K562 (cell line): ENCODE measurements at regions not wholly inside any gene's neighbourhood (a gene's known extent, or its start where the extent isn't known, plus 50 kb on each side); places are given as distances from the start of the nearest gene placed in this dataset.

ENCODE experiments used
- ATAC-seq: fragments of 200-7000 bp; cut with Tn5 transposase; 3 replicates; pipeline ENCODE4 v1.9.1; 2020; ENCODE audit warnings: moderate library complexity
- BruUV-seq: library from RNA; stranded (reverse); fragments of 400-500 nt; replicated peaks from 2 replicates; lab custom pipeline; 2021; lab: Mats Ljungman, UMichigan
- CTCF ChIA-PET: fragments of 300-600 bp; formaldehyde crosslinking; extraction: SDS; loops from one replicate; lab custom pipeline; 2021; ENCODE audit warnings: low intra/inter-chr PET ratio; lab: Yijun Ruan, JAX
- POLR2A ChIA-PET: fragments of 300-600, 350-650 bp; sonication (Branson Sonifier 250); formaldehyde crosslinking; extraction: SDS; loops from one replicate; lab custom pipeline; 2021; ENCODE audit warnings: antibody characterized with exemption, inconsistent platforms; lab: Yijun Ruan, JAX
- DNase-seq, 4 experiments: peaks; one replicate each; pipeline versions ENCODE4 v3.0.0 to v3.0.0-alpha.2; 2011 to 2018; ENCODE audit warnings: low spot score in 3 of 4, mixed read lengths in 3 of 4; ENCODE audit errors: extremely low read depth in 1 of 4
- FAIRE-seq: peaks from 2 replicates; lab custom pipeline; 2011; peaks lifted over from hg19 to GRCh38; lab: Jason Lieb, UNC
- H2AFZ ChIP-seq: 2 replicates; pipeline ENCODE4 v1.6.0; 2011; ENCODE audit warnings: low read depth, low read length, control low read depth, inconsistent platforms
- H3K27ac ChIP-seq: fragments of 200-600 bp; 3 replicates; pipeline ENCODE4 v1.8.0; 2011; ENCODE audit warnings: low read depth, mild to moderate bottlenecking, control low read depth, inconsistent platforms, low read length, moderate library complexity, mixed read lengths; ENCODE audit errors: extremely low read depth
- H3K27me3 ChIP-seq, 2 experiments: fragments of 300-600 bp in 1 of 2; 2 replicates in 1 of 2; 3 replicates in 1 of 2; pipeline versions ENCODE4 v1.6.0 to v1.8.0; 2011; ENCODE audit warnings: inconsistent platforms in 2 of 2, low read length in 2 of 2, mild to moderate bottlenecking in 1 of 2, mixed read lengths in 1 of 2, moderate library complexity in 1 of 2; ENCODE audit not compliant: control insufficient read depth in 2 of 2, insufficient read depth in 2 of 2
- H3K36me3 ChIP-seq: fragments of 300-600 bp; 3 replicates; pipeline ENCODE4 v1.8.0; 2011; ENCODE audit warnings: mild to moderate bottlenecking, low read length, inconsistent platforms; ENCODE audit not compliant: control insufficient read depth, insufficient read depth
- H3K4me1 ChIP-seq, 2 experiments: fragments of 200-600 bp in 1 of 2; replicated peaks in 1 of 2; 2 replicates in 1 of 2; 3 replicates in 1 of 2; pipeline versions ENCODE4 v1.5.1 to v1.8.0; 2011; ENCODE audit warnings: inconsistent platforms in 2 of 2, low read length in 2 of 2, mild to moderate bottlenecking in 1 of 2, mixed read lengths in 1 of 2, moderate library complexity in 1 of 2; ENCODE audit not compliant: control insufficient read depth in 2 of 2, insufficient read depth in 2 of 2
- H3K4me2 ChIP-seq: 2 replicates; pipeline ENCODE4 v1.6.1; 2011; ENCODE audit warnings: low read length, control low read depth, inconsistent platforms, mixed read lengths; ENCODE audit not compliant: insufficient read depth
- H3K4me3 ChIP-seq: fragments of 200-600 bp; sonication (generic), shearing (Covaris generic); 2 replicates; pipeline ENCODE4 v1.5.1; 2016; ENCODE audit warnings: control low read depth, inconsistent platforms
- H3K79me2 ChIP-seq: fragments of 200-600 bp; 3 replicates; pipeline ENCODE4 v1.8.0; 2011; ENCODE audit warnings: low read length, inconsistent platforms; ENCODE audit not compliant: control insufficient read depth, insufficient read depth
- H3K9ac ChIP-seq, 2 experiments: 2 replicates each; pipeline versions ENCODE4 v1.6.0 to v1.6.1; 2011; ENCODE audit warnings: low read depth in 2 of 2, low read length in 2 of 2, control low read depth in 1 of 2, inconsistent platforms in 1 of 2, mild to moderate bottlenecking in 1 of 2, mixed read lengths in 1 of 2; ENCODE audit not compliant: insufficient read depth in 1 of 2
- H3K9me1 ChIP-seq: one replicate; pipeline ENCODE4 v1.6.0; 2011; ENCODE audit warnings: inconsistent platforms, mild to moderate bottlenecking, low read length, moderate library complexity; ENCODE audit not compliant: control insufficient read depth, insufficient read depth
- H3K9me3 ChIP-seq: replicated peaks from 2 replicates; pipeline ENCODE4 v1.5.1; 2011; ENCODE audit warnings: low read depth, low read length, inconsistent platforms; ENCODE audit not compliant: control insufficient read depth, insufficient read depth
- H4K20me1 ChIP-seq: replicated peaks from 2 replicates; pipeline ENCODE4 v1.6.1; 2011; ENCODE audit warnings: low read length, inconsistent platforms, mixed read lengths; ENCODE audit not compliant: control insufficient read depth, insufficient read depth
- BRD4 ChIP-seq: fragments of 200-600 bp; sonication (generic); IDR thresholded peaks from 2 replicates; pipeline ENCODE4 v1.6.1; 2017; ENCODE audit warnings: inconsistent platforms
- GABPB2 ChIP-seq: fragments of 250-450 bp; sonication (Bioruptor Pico); conservative IDR thresholded peaks from 2 replicates; pipeline ENCODE4 v1.5.1; 2021; ENCODE audit warnings: mild to moderate bottlenecking
- NFATC3 ChIP-seq: fragments of 450-650 bp; IDR thresholded peaks from 2 replicates; pipeline ENCODE4 v1.6.1; 2017; ENCODE audit warnings: mild to moderate bottlenecking
- SAFB ChIP-seq: fragments of 200-400 bp; formaldehyde crosslinking; IDR thresholded peaks from 2 replicates; pipeline ENCODE4 v1.6.1; 2017; ENCODE audit warnings: low read depth, low read length, borderline replicate concordance
- SMARCB1 ChIP-seq: IDR thresholded peaks from 2 replicates; pipeline ENCODE4 v1.6.1; 2011; ENCODE audit warnings: improper control_type of control experiment, low read depth; ENCODE audit not compliant: insufficient read length
- SNIP1 ChIP-seq: fragments of 450-650 bp; IDR thresholded peaks from 2 replicates; pipeline ENCODE4 v1.7.1; 2017; ENCODE audit warnings: low read depth, mild to moderate bottlenecking
- ZC3H11A ChIP-seq: IDR thresholded peaks from 2 replicates; pipeline ENCODE4 v1.6.1; 2012; ENCODE audit warnings: low read depth, low read length, improper control_type of control experiment
- ZNF140 ChIP-seq: fragments of 250-450 bp; sonication (Bioruptor Pico); IDR thresholded peaks from 2 replicates; pipeline ENCODE4 v1.8.0; 2021; ENCODE audit warnings: moderate library complexity, mild to moderate bottlenecking, inconsistent platforms
- ZNF740 ChIP-seq, 3 experiments: fragments of 200-800 bp in 1 of 3; sonication (Bioruptor generic) in 1 of 3; sonication (generic) in 1 of 3; formaldehyde crosslinking in 1 of 3; IDR thresholded peaks; 2 replicates each; pipeline versions ENCODE4 v1.6.1 to v1.8.0; 2016 to 2022; ENCODE audit warnings: mild to moderate bottlenecking in 2 of 3, missing compliant biosample characterization in 2 of 3, missing genetic modification characterization in 2 of 3, missing genetic modification reagents in 1 of 3
- WGBS: fragments of 100-300 bp; shearing (Covaris generic); methylation state at CpG from one replicate; pipeline ENCODE4 v1.1.6; 2016; ENCODE audit warnings: low coverage, mixed read lengths; ENCODE audit not compliant: insufficient coverage; ENCODE audit errors: missing lambda C conversion rate; 5-methylcytosine and 5-hydroxymethylcytosine counted together
- in situ Hi-C: fragments of 300-500 bp; cut with MboI; formaldehyde crosslinking; loops from 4 replicates; pipeline ENCODE4 v1.15.0; 2018; ENCODE audit warnings: inconsistent platforms, mixed read lengths
- intact Hi-C: fragments of 100-400 bp; cut with micrococcal nuclease; formaldehyde crosslinking; loops from 2 replicates; pipeline ENCODE4 v1.14.2; 2022
- TF ChIP-seq, protein P1 (sequence below): fragments of 250-450 bp; sonication (Bioruptor Pico); IDR thresholded peaks from 2 replicates; pipeline ENCODE4 v1.4.0; 2020

- Histone ChIP-seq H3K79me2 (no peaks in the 10 kb centered on the region), H3K9me1 (no peaks in the 10 kb centered on the region), H3K27me3 (peaks cover 10 to 14% of the 10 kb centered on the region in 2 experiments; a peak in 4 of 5 replicates), H4K20me1 (no peaks in the 10 kb centered on the region), H3K4me2 (no peak overlapping the region), H2AFZ (no peak overlapping the region), H3K4me3 (no peak overlapping the region), H3K9ac (no peak overlapping the region), H3K9me3 (no peaks in the 10 kb centered on the region), H3K36me3 (no peaks in the 10 kb centered on the region), H3K27ac (no peak overlapping the region), H3K4me1 (no peaks in the 10 kb centered on the region)
- DNase-seq = no peak
- ChIA-PET CTCF (no interaction called here), POLR2A (no interaction called here)
- in situ Hi-C loops (loop anchor here (5.0 kb wide), 1 partner anchor 117 kb away; no protein-coding TSS in a partner anchor), intact Hi-C loops (no loop called here)
- no peak for ATAC-seq
- FAIRE-seq = no peak
- BruUV-seq = no TSS peak
- no peak for TF ChIP-seq GABPB2 (CRISPR knock-in tag)
- TF ChIP-seq SMARCB1 = no peak
- TF ChIP-seq ZC3H11A = no peak
- TF ChIP-seq, protein P1, sequence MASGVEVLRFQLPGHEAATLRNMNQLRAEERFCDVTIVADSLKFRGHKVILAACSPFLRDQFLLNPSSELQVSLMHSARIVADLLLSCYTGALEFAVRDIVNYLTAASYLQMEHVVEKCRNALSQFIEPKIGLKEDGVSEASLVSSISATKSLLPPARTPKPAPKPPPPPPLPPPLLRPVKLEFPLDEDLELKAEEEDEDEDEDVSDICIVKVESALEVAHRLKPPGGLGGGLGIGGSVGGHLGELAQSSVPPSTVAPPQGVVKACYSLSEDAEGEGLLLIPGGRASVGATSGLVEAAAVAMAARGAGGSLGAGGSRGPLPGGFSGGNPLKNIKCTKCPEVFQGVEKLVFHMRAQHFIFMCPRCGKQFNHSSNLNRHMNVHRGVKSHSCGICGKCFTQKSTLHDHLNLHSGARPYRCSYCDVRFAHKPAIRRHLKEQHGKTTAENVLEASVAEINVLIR (CRISPR knock-in tag) = no peak
These were observed 64.7 kb upstream of the PROK2 start for GRCh38 chr3:71849681-71850080.

- Histone ChIP-seq H3K79me2 (no peaks in the 10 kb centered on the region), H4K20me1 (no peaks in the 10 kb centered on the region), H3K36me3 (no peaks in the 10 kb centered on the region), H3K9ac (no peak overlapping the region), H3K4me1 (no peaks in the 10 kb centered on the region), H3K27me3 (no peaks in the 10 kb centered on the region; a peak in 1 of 5 replicates), H3K27ac (no peak overlapping the region), H3K4me3 (no peak overlapping the region), H3K9me3 (no peaks in the 10 kb centered on the region), H2AFZ (no peak overlapping the region), H3K9me1 (no peaks in the 10 kb centered on the region), H3K4me2 (no peak overlapping the region)
- FAIRE-seq = no peak
- BruUV-seq = no TSS peak
- TF ChIP-seq NFATC3 = no peak
- TF ChIP-seq ZNF740 (CRISPR knock-in tag; IDR thresholded peaks at IDR 0.05) = no peak
- TF ChIP-seq ZNF740 (tag; IDR thresholded peaks at IDR 0.05) = no peak
- no peak for TF ChIP-seq BRD4
- TF ChIP-seq ZNF140 (CRISPR knock-in tag) = no peak
- no peak for TF ChIP-seq SAFB
- TF ChIP-seq SNIP1 = no peak
- intact Hi-C loops = no loop called here
- CTCF ChIA-PET = no interaction called here
- no peak for DNase-seq
- in situ Hi-C loops = no loop called here
- 7% methylated on average over 4 of the region's 4 CpGs for WGBS
- ATAC-seq = no peak
- POLR2A ChIA-PET = no interaction called here
These were observed 62.8 kb upstream of the PROK2 start for GRCh38 chr3:71847794-71848193.
